GM19438 (cell line): ENCODE measurements at regions not wholly inside any gene's neighbourhood (a gene's known extent, or its start where the extent isn't known, plus 50 kb on each side); places are given as distances from the start of the nearest gene placed in this dataset.

ENCODE experiments used
- ATAC-seq: cut with Tn5 transposase; IDR thresholded peaks from one replicate; pipeline ENCODE4 v1.9.1; 2021; ENCODE audit warnings: low read depth; ENCODE audit not compliant: unreplicated experiment

GRCh38 chr10:105351187-105351586 lies 710.1 kb downstream of the SORCS3 start:
- ATAC-seq: no peak

- ATAC-seq: no peak
Measured at GRCh38 chr10:105347487-105347886, 706.4 kb downstream of the SORCS3 start.

- ATAC-seq: no peak
Measured at GRCh38 chr10:105342606-105343005, 701.5 kb downstream of the SORCS3 start.

DNA sequence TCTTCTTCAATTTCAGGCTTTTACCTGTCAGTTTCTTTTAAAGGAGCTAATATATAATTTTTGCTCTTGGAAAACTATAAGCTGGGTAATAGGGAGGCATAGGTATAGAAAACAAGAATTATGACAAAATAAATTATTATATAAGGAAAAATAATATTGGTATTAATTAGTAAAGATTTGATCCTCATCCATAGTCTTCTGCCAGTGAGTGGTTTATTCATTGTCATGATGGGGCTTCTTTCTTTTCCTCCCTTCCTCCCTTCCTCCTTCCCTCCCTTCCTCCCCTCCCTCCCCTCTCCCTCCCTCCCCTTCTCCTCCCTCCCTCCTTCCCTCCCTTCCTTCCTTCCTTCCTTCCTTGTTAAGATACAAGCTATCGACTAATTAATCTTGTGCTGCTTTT lies 698.6 kb downstream of the SORCS3 start:
- ATAC-seq: no peak

- ATAC-seq: no peak
Measured at GRCh38 chr10:105328503-105329133, 687.5 kb downstream of the SORCS3 start.
